GM10248 (cell line): ENCODE measurements at regions not wholly inside any gene's neighbourhood (a gene's known extent, or its start where the extent isn't known, plus 50 kb on each side); places are given as distances from the start of the nearest gene placed in this dataset.

ENCODE experiments used
- CTCF ChIA-PET: fragments of 300-600 bp; sonication (Branson Sonifier 250); formaldehyde crosslinking; extraction: SDS; loops from one replicate; lab custom pipeline; 2021; ENCODE audit warnings: antibody characterized with exemption; lab: Yijun Ruan, JAX
- POLR2A ChIA-PET: fragments of 350-650 bp; sonication (Branson Sonifier 250); formaldehyde crosslinking; extraction: SDS; loops from one replicate; lab custom pipeline; 2020; ENCODE audit warnings: antibody characterized with exemption; lab: Yijun Ruan, JAX
- DNase-seq: peaks from one replicate; pipeline ENCODE4 v3.0.0; 2012; ENCODE audit errors: extremely low spot score
- TF ChIP-seq, protein P1 (sequence below): IDR thresholded peaks from 2 replicates; pipeline ENCODE4 v1.5.1; 2012; ENCODE audit warnings: mild to moderate bottlenecking, low read depth; ENCODE audit errors: extremely low read depth, missing control alignments, control extremely low read depth

DNA sequence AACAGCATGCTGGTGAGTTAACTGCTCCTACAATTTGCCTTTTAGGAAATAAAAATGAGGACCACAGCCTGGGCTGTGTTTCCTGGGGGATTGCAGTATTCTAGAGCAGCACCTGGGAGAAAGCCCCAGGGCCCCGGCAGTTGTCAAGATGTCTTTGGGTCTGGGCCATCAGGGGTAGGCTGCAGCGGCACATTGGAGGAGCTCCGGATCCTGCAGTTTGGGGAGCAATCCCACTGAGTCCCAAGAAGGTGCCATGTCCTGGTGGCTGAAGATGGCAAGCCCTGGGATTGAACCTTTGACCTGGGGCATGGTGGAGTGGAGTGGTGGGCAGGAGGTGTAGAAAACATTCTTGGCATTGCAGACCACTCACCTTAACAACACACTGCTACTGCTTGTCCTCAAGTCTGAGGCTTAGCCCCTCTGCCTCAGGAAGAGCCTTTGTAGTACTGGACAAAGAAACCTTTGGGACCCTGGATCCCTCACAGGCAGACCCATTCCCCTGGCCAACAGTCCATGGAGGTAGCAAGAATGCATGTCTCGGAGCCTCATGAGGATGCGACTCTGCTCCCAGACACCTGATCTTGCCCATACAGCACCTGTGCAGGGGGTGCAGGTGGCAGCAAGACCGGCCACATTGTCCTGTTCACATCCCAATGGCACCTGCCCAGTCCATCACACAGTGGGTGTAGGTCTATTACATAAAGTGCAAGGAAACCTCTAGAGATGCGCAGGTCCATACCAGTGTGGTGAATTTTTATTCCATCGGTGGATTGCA is 159.1 kb upstream of the IRX2 start:
- TF ChIP-seq, protein P1, sequence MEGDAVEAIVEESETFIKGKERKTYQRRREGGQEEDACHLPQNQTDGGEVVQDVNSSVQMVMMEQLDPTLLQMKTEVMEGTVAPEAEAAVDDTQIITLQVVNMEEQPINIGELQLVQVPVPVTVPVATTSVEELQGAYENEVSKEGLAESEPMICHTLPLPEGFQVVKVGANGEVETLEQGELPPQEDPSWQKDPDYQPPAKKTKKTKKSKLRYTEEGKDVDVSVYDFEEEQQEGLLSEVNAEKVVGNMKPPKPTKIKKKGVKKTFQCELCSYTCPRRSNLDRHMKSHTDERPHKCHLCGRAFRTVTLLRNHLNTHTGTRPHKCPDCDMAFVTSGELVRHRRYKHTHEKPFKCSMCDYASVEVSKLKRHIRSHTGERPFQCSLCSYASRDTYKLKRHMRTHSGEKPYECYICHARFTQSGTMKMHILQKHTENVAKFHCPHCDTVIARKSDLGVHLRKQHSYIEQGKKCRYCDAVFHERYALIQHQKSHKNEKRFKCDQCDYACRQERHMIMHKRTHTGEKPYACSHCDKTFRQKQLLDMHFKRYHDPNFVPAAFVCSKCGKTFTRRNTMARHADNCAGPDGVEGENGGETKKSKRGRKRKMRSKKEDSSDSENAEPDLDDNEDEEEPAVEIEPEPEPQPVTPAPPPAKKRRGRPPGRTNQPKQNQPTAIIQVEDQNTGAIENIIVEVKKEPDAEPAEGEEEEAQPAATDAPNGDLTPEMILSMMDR: no peak
- POLR2A ChIA-PET: no interaction called here
- CTCF ChIA-PET: interaction anchor here (2.6 kb wide), 1 partner anchor 10 kb away, joined by 8 read pairs; no protein-coding TSS in a partner anchor
- no peak for DNase-seq

DNA sequence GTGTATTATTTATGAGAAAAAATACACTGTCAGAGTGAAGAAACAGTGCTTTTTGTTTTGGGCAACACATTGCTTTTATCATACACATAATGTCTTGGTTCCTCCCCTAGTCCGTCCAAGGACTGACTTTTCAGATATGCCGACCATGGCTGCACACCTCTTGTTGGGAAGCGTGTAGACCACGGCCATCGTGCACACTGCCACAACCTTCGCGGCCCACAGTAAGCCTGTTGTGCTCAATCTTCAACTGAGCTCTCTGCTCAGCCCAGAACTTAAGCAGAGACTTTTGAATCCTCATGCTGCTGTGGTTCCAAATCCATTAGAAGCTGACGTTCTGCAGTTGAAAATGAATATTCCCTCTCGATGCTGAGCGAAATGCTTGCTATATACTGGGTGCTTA is 157.6 kb upstream of the IRX2 start:
- TF ChIP-seq, protein P1: no peak
- ChIA-PET CTCF (interaction anchor here (2.6 kb wide), 1 partner anchor 12 kb away, joined by 8 read pairs; no protein-coding TSS in a partner anchor), POLR2A (no interaction called here)
- no peak for DNase-seq

DNA sequence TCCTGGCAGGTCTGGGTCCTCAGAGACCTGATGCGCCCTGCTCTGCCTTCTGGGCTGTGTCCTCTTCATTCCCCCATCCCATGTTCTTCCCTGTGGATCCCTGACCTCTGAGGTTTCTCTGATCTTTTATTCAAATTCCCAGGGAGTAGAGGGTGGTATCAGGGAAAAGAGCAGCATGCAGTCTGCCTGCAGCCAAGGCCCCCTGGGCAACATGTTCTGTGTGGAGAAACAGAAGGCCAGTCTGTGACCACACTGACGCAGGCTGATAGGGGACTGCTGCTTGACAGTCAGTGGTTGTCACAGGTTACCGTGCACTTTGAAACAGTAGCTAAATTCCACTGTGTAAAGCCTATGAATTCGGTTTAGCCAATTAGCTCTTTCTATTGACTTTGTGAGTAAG is 156.6 kb upstream of the IRX2 start:
- POLR2A ChIA-PET: no interaction called here
- TF ChIP-seq, protein P1: no peak
- no peak for DNase-seq
- CTCF ChIA-PET: interaction anchor here (2.6 kb wide), 1 partner anchor 13 kb away, joined by 8 read pairs; no protein-coding TSS in a partner anchor

DNA sequence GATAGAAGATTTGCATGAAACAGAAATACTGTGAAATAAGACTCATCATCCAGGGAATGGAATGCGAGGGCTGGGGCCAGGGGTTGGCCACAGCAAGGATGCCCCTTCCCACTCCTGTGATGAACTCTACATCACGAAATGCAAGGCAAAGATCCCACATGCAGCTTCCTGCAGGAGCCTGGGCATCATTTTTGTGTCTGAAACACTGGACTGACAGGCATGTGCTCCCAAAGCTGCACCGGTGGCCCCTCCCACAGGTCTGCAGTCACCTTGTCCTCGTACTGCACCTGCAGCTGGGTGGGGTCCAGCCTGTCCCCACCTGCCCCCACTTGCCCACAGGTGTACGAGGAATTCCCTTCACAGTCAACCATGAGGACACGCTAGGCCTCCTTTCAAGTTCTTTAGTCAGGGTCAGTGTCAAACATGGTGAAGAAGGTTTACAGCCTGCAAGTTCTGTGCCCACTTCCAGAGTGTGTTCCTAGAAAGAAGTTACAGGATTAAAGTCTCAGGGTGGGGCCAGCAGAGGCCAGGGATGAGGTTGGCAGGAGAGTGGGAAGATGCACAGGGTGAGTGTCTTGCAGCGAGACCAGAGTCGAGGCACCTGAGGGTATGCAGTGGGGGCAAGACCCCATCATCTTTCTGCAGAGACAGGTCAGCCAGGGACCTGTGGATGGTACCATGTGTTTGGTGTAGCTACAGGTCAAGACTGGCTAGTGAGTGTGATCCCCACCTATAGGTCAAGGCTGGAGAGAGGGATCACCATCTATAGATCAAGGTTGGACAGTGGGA is 155.0 kb upstream of the IRX2 start:
- TF ChIP-seq, protein P1: no peak
- CTCF ChIA-PET: no interaction called here
- POLR2A ChIA-PET: no interaction called here
- DNase-seq: no peak

DNA sequence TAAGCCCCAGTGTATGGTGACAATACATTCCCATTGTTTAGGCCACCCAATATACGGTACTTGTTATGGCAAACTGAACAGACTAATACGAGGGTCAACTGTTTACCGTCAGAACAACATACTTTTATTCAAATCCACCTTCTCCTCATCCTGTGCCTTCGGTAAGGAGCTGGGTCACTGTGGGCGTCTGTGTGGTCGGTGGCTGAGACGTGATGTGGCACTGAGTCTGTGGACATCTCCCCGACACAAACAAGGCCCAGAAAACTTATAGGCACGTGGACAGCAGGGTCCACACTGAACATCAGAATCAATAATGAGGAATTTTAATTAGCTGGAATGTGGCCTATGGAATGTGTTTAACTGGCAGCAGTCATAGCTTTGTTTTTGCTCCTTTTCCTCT is 154.3 kb upstream of the IRX2 start:
- TF ChIP-seq, protein P1: no peak
- no peak for DNase-seq
- CTCF ChIA-PET: no interaction called here
- POLR2A ChIA-PET: no interaction called here

DNA sequence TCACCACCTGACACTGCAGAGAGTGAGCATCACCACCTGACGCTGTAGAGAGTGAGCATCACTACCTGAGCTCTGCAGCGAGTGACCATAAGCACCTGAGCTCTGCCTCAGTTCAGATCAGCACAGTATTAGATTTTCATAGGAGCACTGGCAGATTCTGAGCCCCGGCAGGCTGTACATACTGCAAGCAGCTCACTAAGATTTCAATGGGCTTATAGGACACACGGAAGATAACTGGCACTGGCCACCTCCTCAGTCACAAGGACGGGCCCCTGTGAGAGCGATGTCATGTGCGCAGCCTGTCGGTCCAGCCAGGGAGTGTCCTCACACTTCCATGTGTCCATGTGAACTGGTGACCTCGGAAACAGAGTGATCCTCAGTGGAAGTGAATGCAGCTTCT is 153.5 kb upstream of the IRX2 start:
- POLR2A ChIA-PET: no interaction called here
- CTCF ChIA-PET: no interaction called here
- DNase-seq: no peak
- TF ChIP-seq, protein P1: no peak
